K562 (cell line): ENCODE measurements at regions not wholly inside any gene's neighbourhood (a gene's known extent, or its start where the extent isn't known, plus 50 kb on each side); places are given as distances from the start of the nearest gene placed in this dataset.

Source experiments
- ATAC-seq: fragments of 200-7000 bp; cut with Tn5 transposase; 3 replicates; pipeline ENCODE4 v1.9.1; 2020; ENCODE audit warnings: moderate library complexity
- BruUV-seq: library from RNA; stranded (reverse); fragments of 400-500 nt; replicated peaks from 2 replicates; lab custom pipeline; 2021; lab: Mats Ljungman, UMichigan
- CTCF ChIA-PET: fragments of 300-600 bp; formaldehyde crosslinking; extraction: SDS; loops from one replicate; lab custom pipeline; 2021; ENCODE audit warnings: low intra/inter-chr PET ratio; lab: Yijun Ruan, JAX
- POLR2A ChIA-PET: fragments of 300-600, 350-650 bp; sonication (Branson Sonifier 250); formaldehyde crosslinking; extraction: SDS; loops from one replicate; lab custom pipeline; 2021; ENCODE audit warnings: antibody characterized with exemption, inconsistent platforms; lab: Yijun Ruan, JAX
- DNase-seq, 4 experiments: peaks; one replicate each; pipeline versions ENCODE4 v3.0.0 to v3.0.0-alpha.2; 2011 to 2018; ENCODE audit warnings: low spot score in 3 of 4, mixed read lengths in 3 of 4; ENCODE audit errors: extremely low read depth in 1 of 4
- FAIRE-seq: peaks from 2 replicates; lab custom pipeline; 2011; peaks lifted over from hg19 to GRCh38; lab: Jason Lieb, UNC
- H2AFZ ChIP-seq: 2 replicates; pipeline ENCODE4 v1.6.0; 2011; ENCODE audit warnings: low read depth, low read length, control low read depth, inconsistent platforms
- H3K27ac ChIP-seq: fragments of 200-600 bp; 3 replicates; pipeline ENCODE4 v1.8.0; 2011; ENCODE audit warnings: low read depth, mild to moderate bottlenecking, control low read depth, inconsistent platforms, low read length, moderate library complexity, mixed read lengths; ENCODE audit errors: extremely low read depth
- H3K27me3 ChIP-seq, 2 experiments: fragments of 300-600 bp in 1 of 2; 2 replicates in 1 of 2; 3 replicates in 1 of 2; pipeline versions ENCODE4 v1.6.0 to v1.8.0; 2011; ENCODE audit warnings: inconsistent platforms in 2 of 2, low read length in 2 of 2, mild to moderate bottlenecking in 1 of 2, mixed read lengths in 1 of 2, moderate library complexity in 1 of 2; ENCODE audit not compliant: control insufficient read depth in 2 of 2, insufficient read depth in 2 of 2
- H3K36me3 ChIP-seq: fragments of 300-600 bp; 3 replicates; pipeline ENCODE4 v1.8.0; 2011; ENCODE audit warnings: mild to moderate bottlenecking, low read length, inconsistent platforms; ENCODE audit not compliant: control insufficient read depth, insufficient read depth
- H3K4me1 ChIP-seq, 2 experiments: fragments of 200-600 bp in 1 of 2; replicated peaks in 1 of 2; 2 replicates in 1 of 2; 3 replicates in 1 of 2; pipeline versions ENCODE4 v1.5.1 to v1.8.0; 2011; ENCODE audit warnings: inconsistent platforms in 2 of 2, low read length in 2 of 2, mild to moderate bottlenecking in 1 of 2, mixed read lengths in 1 of 2, moderate library complexity in 1 of 2; ENCODE audit not compliant: control insufficient read depth in 2 of 2, insufficient read depth in 2 of 2
- H3K4me2 ChIP-seq: 2 replicates; pipeline ENCODE4 v1.6.1; 2011; ENCODE audit warnings: low read length, control low read depth, inconsistent platforms, mixed read lengths; ENCODE audit not compliant: insufficient read depth
- H3K4me3 ChIP-seq: fragments of 200-600 bp; sonication (generic), shearing (Covaris generic); 2 replicates; pipeline ENCODE4 v1.5.1; 2016; ENCODE audit warnings: control low read depth, inconsistent platforms
- H3K79me2 ChIP-seq: fragments of 200-600 bp; 3 replicates; pipeline ENCODE4 v1.8.0; 2011; ENCODE audit warnings: low read length, inconsistent platforms; ENCODE audit not compliant: control insufficient read depth, insufficient read depth
- H3K9ac ChIP-seq, 2 experiments: 2 replicates each; pipeline versions ENCODE4 v1.6.0 to v1.6.1; 2011; ENCODE audit warnings: low read depth in 2 of 2, low read length in 2 of 2, control low read depth in 1 of 2, inconsistent platforms in 1 of 2, mild to moderate bottlenecking in 1 of 2, mixed read lengths in 1 of 2; ENCODE audit not compliant: insufficient read depth in 1 of 2
- H3K9me1 ChIP-seq: one replicate; pipeline ENCODE4 v1.6.0; 2011; ENCODE audit warnings: inconsistent platforms, mild to moderate bottlenecking, low read length, moderate library complexity; ENCODE audit not compliant: control insufficient read depth, insufficient read depth
- H3K9me3 ChIP-seq: replicated peaks from 2 replicates; pipeline ENCODE4 v1.5.1; 2011; ENCODE audit warnings: low read depth, low read length, inconsistent platforms; ENCODE audit not compliant: control insufficient read depth, insufficient read depth
- H4K20me1 ChIP-seq: replicated peaks from 2 replicates; pipeline ENCODE4 v1.6.1; 2011; ENCODE audit warnings: low read length, inconsistent platforms, mixed read lengths; ENCODE audit not compliant: control insufficient read depth, insufficient read depth
- BRF2 ChIP-seq: IDR thresholded peaks from 3 replicates; pipeline ENCODE4 v1.6.1; 2011; ENCODE audit warnings: borderline replicate concordance, mild to moderate bottlenecking; ENCODE audit not compliant: insufficient read length, insufficient read depth
- KLF13 ChIP-seq: fragments of 450-650 bp; IDR thresholded peaks from 2 replicates; pipeline ENCODE4 v1.6.1; 2016; ENCODE audit warnings: missing genetic modification characterization, low read depth, mild to moderate bottlenecking, missing compliant biosample characterization, moderate library complexity, borderline replicate concordance
- MEF2A ChIP-seq: IDR thresholded peaks from 2 replicates; pipeline ENCODE4 v1.6.1; 2011; ENCODE audit warnings: low read depth, mild to moderate bottlenecking, low read length, moderate library complexity; ENCODE audit not compliant: control insufficient read depth
- NFIC ChIP-seq: fragments of 450-650 bp; IDR thresholded peaks from 2 replicates; pipeline ENCODE4 v1.6.1; 2017; ENCODE audit warnings: mild to moderate bottlenecking, inconsistent platforms
- PHF21A ChIP-seq: fragments of 450-650 bp; IDR thresholded peaks from 2 replicates; pipeline ENCODE4 v1.6.1; 2017; ENCODE audit warnings: low read depth, borderline replicate concordance
- SMAD1 ChIP-seq: fragments of 150-350 bp; IDR thresholded peaks from 2 replicates; pipeline ENCODE4 v1.6.1; 2014; ENCODE audit warnings: low read length, low read depth; ENCODE audit not compliant: partially characterized antibody
- SMAD2 ChIP-seq: fragments of 150-350 bp; IDR thresholded peaks from 2 replicates; pipeline ENCODE4 v1.6.1; 2014; ENCODE audit warnings: low read depth, mild to moderate bottlenecking, low read length
- STAT5B ChIP-seq: fragments of 250-450 bp; sonication (Bioruptor Pico); IDR thresholded peaks from 2 replicates; pipeline ENCODE4 v1.8.0; 2021; ENCODE audit warnings: mild to moderate bottlenecking, inconsistent platforms
- WHSC1 ChIP-seq: IDR thresholded peaks from one replicate; pipeline ENCODE4 v1.6.1; 2012; ENCODE audit warnings: low read length, control low read depth, inconsistent platforms
- ZNF398 ChIP-seq: fragments of 250-450 bp; sonication (Bioruptor Pico); IDR thresholded peaks from 2 replicates; pipeline ENCODE4 v1.8.0; 2021; ENCODE audit warnings: moderate library complexity, mild to moderate bottlenecking, inconsistent platforms
- ZNF586 ChIP-seq: fragments of 450-650 bp; formaldehyde crosslinking; conservative IDR thresholded peaks from 2 replicates; pipeline ENCODE4 v1.4.0; 2020; ENCODE audit warnings: mild to moderate bottlenecking, moderate library complexity
- ZNF644 ChIP-seq: fragments of 200-800 bp; sonication (Bioruptor generic); IDR thresholded peaks from 2 replicates; pipeline ENCODE4 v1.6.1; 2016; ENCODE audit warnings: low read depth, missing genetic modification characterization, missing compliant biosample characterization
- WGBS: fragments of 100-300 bp; shearing (Covaris generic); methylation state at CpG from one replicate; pipeline ENCODE4 v1.1.6; 2016; ENCODE audit warnings: low coverage, mixed read lengths; ENCODE audit not compliant: insufficient coverage; ENCODE audit errors: missing lambda C conversion rate; 5-methylcytosine and 5-hydroxymethylcytosine counted together
- in situ Hi-C: fragments of 300-500 bp; cut with MboI; formaldehyde crosslinking; loops from 4 replicates; pipeline ENCODE4 v1.15.0; 2018; ENCODE audit warnings: inconsistent platforms, mixed read lengths
- intact Hi-C: fragments of 100-400 bp; cut with micrococcal nuclease; formaldehyde crosslinking; loops from 2 replicates; pipeline ENCODE4 v1.14.2; 2022
- TF ChIP-seq, protein P1 (sequence below): IDR thresholded peaks from 2 replicates; pipeline ENCODE4 v1.6.1; 2011; ENCODE audit warnings: borderline replicate concordance, low read depth, mild to moderate bottlenecking, moderate library complexity, low read length; ENCODE audit not compliant: insufficient read depth, poor library complexity, severe bottlenecking

DNA sequence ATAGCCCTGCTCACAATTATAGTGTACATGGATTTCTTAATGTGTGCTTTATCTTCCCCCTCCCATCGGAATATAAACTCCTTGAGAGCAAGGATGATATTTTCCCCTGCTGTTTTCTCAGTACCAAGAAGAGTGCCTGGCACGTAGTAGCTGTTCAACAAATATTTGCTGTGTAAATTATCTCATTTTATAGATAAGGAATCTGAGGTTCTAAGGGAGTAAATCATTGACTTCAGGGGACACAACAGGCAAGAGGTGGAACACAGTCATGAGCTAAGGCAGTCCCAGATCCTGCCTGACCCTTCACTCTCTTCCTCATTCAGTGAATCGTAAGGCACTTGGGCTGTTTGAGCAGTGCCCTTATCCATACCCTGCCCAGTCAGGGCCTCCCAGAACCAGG, 187.3 kb upstream of the TNP1 start:
- 10% methylated on average over 2 of the region's 3 CpGs for WGBS
- Histone ChIP-seq H4K20me1 (no peaks in the 10 kb centered on the region), H3K27ac (no peak overlapping the region), H2AFZ (no peak overlapping the region), H3K4me3 (no peak overlapping the region), H3K9me3 (no peaks in the 10 kb centered on the region), H3K9ac (no peak overlapping the region), H3K9me1 (no peaks in the 10 kb centered on the region), H3K36me3 (no peaks in the 10 kb centered on the region), H3K4me2 (no peak overlapping the region), H3K4me1 (0 out of 5 replicates have a peak, but pooled peaks cover 0 to 6% of the 10 kb centered on the region in 2 experiments), H3K27me3 (no peaks in the 10 kb centered on the region; a peak in 1 of 5 replicates), H3K79me2 (no peaks in the 10 kb centered on the region)
- no peak for ATAC-seq
- TF ChIP-seq KLF13 (tag) (no peak), MEF2A (no peak), ZNF644 (tag) (no peak), BRF2 (no peak), WHSC1 (no peak), NFIC (no peak), ZNF586 (CRISPR knock-in tag) (no peak), ZNF398 (CRISPR knock-in tag) (no peak), STAT5B (CRISPR knock-in tag) (no peak), PHF21A (no peak), SMAD1 (no peak), SMAD2 (no peak)
- TF ChIP-seq, protein P1, sequence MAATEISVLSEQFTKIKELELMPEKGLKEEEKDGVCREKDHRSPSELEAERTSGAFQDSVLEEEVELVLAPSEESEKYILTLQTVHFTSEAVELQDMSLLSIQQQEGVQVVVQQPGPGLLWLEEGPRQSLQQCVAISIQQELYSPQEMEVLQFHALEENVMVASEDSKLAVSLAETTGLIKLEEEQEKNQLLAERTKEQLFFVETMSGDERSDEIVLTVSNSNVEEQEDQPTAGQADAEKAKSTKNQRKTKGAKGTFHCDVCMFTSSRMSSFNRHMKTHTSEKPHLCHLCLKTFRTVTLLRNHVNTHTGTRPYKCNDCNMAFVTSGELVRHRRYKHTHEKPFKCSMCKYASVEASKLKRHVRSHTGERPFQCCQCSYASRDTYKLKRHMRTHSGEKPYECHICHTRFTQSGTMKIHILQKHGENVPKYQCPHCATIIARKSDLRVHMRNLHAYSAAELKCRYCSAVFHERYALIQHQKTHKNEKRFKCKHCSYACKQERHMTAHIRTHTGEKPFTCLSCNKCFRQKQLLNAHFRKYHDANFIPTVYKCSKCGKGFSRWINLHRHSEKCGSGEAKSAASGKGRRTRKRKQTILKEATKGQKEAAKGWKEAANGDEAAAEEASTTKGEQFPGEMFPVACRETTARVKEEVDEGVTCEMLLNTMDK: no peak
- no TSS peak for BruUV-seq
- no peak for FAIRE-seq
- ChIA-PET CTCF (no interaction called here), POLR2A (interaction anchor here (0.9 to 1.3 kb wide), 2 partner anchors 11 to 37 kb away, joined by 3 to 4 read pairs; no protein-coding TSS in a partner anchor)
- no peak for DNase-seq
- intact Hi-C loops (no loop called here), in situ Hi-C loops (no loop called here)
